Neural cell (in vitro differentiated cells): ENCODE measurements at regions not wholly inside any gene's neighbourhood (a gene's known extent, or its start where the extent isn't known, plus 50 kb on each side); places are given as distances from the start of the nearest gene placed in this dataset.

Source experiments
- H2AFZ ChIP-seq: fragments of 200-600, 300-800 bp; sonication (generic), shearing (Covaris generic); 2 replicates; pipeline ENCODE4 v1.6.0; 2014; ENCODE audit warnings: low read depth, mild to moderate bottlenecking, antibody characterized with exemption, low read length, moderate library complexity
- H3F3A ChIP-seq: fragments of 200-600 bp; shearing (Covaris generic); 2 replicates; pipeline ENCODE4 v1.6.1; 2016; ENCODE audit warnings: mild to moderate bottlenecking, moderate library complexity, mixed read lengths, antibody characterized with exemption, low read length; ENCODE audit not compliant: insufficient read depth, poor library complexity, severe bottlenecking
- H3K27ac ChIP-seq: fragments of 200-600, 300-800 bp; sonication (generic), shearing (Covaris generic); 2 replicates; pipeline ENCODE4 v1.5.1; 2014; ENCODE audit warnings: mild to moderate bottlenecking, low read length, moderate library complexity
- H3K27me3 ChIP-seq: fragments of 300-800, 200-600 bp; sonication (generic), shearing (Covaris generic); 2 replicates; pipeline ENCODE4 v1.6.0; 2014; ENCODE audit warnings: mild to moderate bottlenecking, low read depth, low read length, moderate library complexity; ENCODE audit not compliant: insufficient read depth
- H3K36me3 ChIP-seq: fragments of 300-800, 200-600 bp; sonication (generic), shearing (Covaris generic); 2 replicates; pipeline ENCODE4 v1.5.1; 2014; ENCODE audit warnings: mild to moderate bottlenecking, antibody characterized with exemption, low read length, moderate library complexity; ENCODE audit not compliant: insufficient read depth
- H3K4me2 ChIP-seq: fragments of 300-800, 200-600 bp; sonication (generic), shearing (Covaris generic); 2 replicates; pipeline ENCODE4 v1.6.0; 2014; ENCODE audit warnings: mild to moderate bottlenecking, low read length
- H3K4me3 ChIP-seq: fragments of 300-800, 200-600 bp; sonication (generic), shearing (Covaris generic); 2 replicates; pipeline ENCODE4 v1.5.1; 2014; ENCODE audit warnings: mild to moderate bottlenecking, low read length, moderate library complexity
- H3K79me2 ChIP-seq: fragments of 200-600 bp; shearing (Covaris generic); replicated peaks from 2 replicates; pipeline ENCODE4 v1.6.0; 2014; ENCODE audit warnings: mild to moderate bottlenecking, low read length, moderate library complexity; ENCODE audit not compliant: insufficient read depth
- H3K9ac ChIP-seq: fragments of 300-800, 200-600 bp; sonication (generic), shearing (Covaris generic); 2 replicates; pipeline ENCODE4 v1.6.1; 2016; ENCODE audit warnings: mild to moderate bottlenecking, low read length, mixed read lengths
- H3K9me2 ChIP-seq: fragments of 200-600 bp; shearing (Covaris generic); 2 replicates; pipeline ENCODE4 v1.6.1; 2016; ENCODE audit warnings: mild to moderate bottlenecking, low read length, mixed read lengths; ENCODE audit not compliant: insufficient read depth
- H3K9me3 ChIP-seq: fragments of 200-600, 300-800 bp; sonication (generic), shearing (Covaris generic); 2 replicates; pipeline ENCODE4 v1.6.1; 2016; ENCODE audit warnings: mild to moderate bottlenecking, mixed run types, low read length, moderate library complexity, mixed read lengths
- H4K20me1 ChIP-seq: fragments of 200-600 bp; shearing (Covaris generic); 2 replicates; pipeline ENCODE4 v1.6.1; 2016; ENCODE audit warnings: mild to moderate bottlenecking, mixed run types; ENCODE audit not compliant: insufficient read depth
- CTCF ChIP-seq: fragments of 450-650 bp; IDR thresholded peaks from 2 replicates; pipeline ENCODE4 v1.5.1; 2014; ENCODE audit warnings: antibody characterized with exemption, mild to moderate bottlenecking, moderate library complexity; ENCODE audit not compliant: poor library complexity, severe bottlenecking
- EP300 ChIP-seq: fragments of 450-650 bp; conservative IDR thresholded peaks from 2 replicates; pipeline ENCODE4 v1.6.1; 2014; ENCODE audit warnings: antibody characterized with exemption, mild to moderate bottlenecking, moderate library complexity; ENCODE audit not compliant: poor library complexity, severe bottlenecking
- EZH2 ChIP-seq: fragments of 200-600, 300-800 bp; shearing (Covaris generic), sonication (generic); IDR thresholded peaks from 2 replicates; pipeline ENCODE4 v1.6.1; 2014; ENCODE audit warnings: antibody characterized with exemption, low read length, borderline replicate concordance, mild to moderate bottlenecking; ENCODE audit not compliant: insufficient read depth, poor library complexity, severe bottlenecking
- MXI1 ChIP-seq: fragments of 450-650 bp; conservative IDR thresholded peaks from 2 replicates; pipeline ENCODE4 v1.6.1; 2014; ENCODE audit warnings: antibody characterized with exemption, mild to moderate bottlenecking; ENCODE audit not compliant: poor library complexity, severe bottlenecking
- POLR2AphosphoS5 ChIP-seq: IDR thresholded peaks from 2 replicates; pipeline ENCODE4 v1.6.1; 2012
- RAD21 ChIP-seq: fragments of 450-650 bp; conservative IDR thresholded peaks from 2 replicates; pipeline ENCODE4 v1.6.1; 2014; ENCODE audit warnings: antibody characterized with exemption, mild to moderate bottlenecking, moderate library complexity
- REST ChIP-seq: IDR thresholded peaks from 2 replicates; pipeline ENCODE4 v1.6.1; 2012; ENCODE audit warnings: borderline replicate concordance
- SMC3 ChIP-seq: fragments of 450-650 bp; conservative IDR thresholded peaks from 2 replicates; pipeline ENCODE4 v1.6.1; 2014; ENCODE audit warnings: antibody characterized with exemption, mild to moderate bottlenecking, moderate library complexity; ENCODE audit not compliant: poor library complexity
- TAF1 ChIP-seq: IDR thresholded peaks from 2 replicates; pipeline ENCODE4 v1.6.1; 2012; ENCODE audit warnings: low read depth

- Histone ChIP-seq H3K36me3 (no peaks in the 10 kb centered on the region), H3F3A (no peaks in the 10 kb centered on the region), H3K9me3 (no peaks in the 10 kb centered on the region), H3K9ac (no peak overlapping the region), H3K79me2 (no peaks in the 10 kb centered on the region), H4K20me1 (no peaks in the 10 kb centered on the region), H3K27me3 (no peaks in the 10 kb centered on the region), H3K9me2 (no peaks in the 10 kb centered on the region), H2AFZ (no peak overlapping the region), H3K4me3 (no peak overlapping the region), H3K4me2 (no peak overlapping the region), H3K27ac (no peak overlapping the region)
- TF ChIP-seq REST: no peak
- no peak for TF ChIP-seq RAD21
- no peak for TF ChIP-seq MXI1
- no peak for TF ChIP-seq POLR2AphosphoS5
- TF ChIP-seq EZH2: no peak
- no peak for TF ChIP-seq EP300
- no peak for TF ChIP-seq CTCF
- TF ChIP-seq TAF1: no peak
These were observed 206.4 kb upstream of the IL12B start for GRCh38 chr5:159536646-159537045.

GRCh38 chr5:159539678-159540077, 209.4 kb upstream of the IL12B start:
- Histone ChIP-seq H2AFZ (no peak overlapping the region), H3K79me2 (no peaks in the 10 kb centered on the region), H3K27ac (no peak overlapping the region), H3K9ac (no peak overlapping the region), H3K27me3 (no peaks in the 10 kb centered on the region), H3K9me3 (no peaks in the 10 kb centered on the region), H3F3A (no peaks in the 10 kb centered on the region), H3K9me2 (no peaks in the 10 kb centered on the region), H3K4me3 (no peak overlapping the region), H3K4me2 (no peak overlapping the region), H3K36me3 (no peaks in the 10 kb centered on the region), H4K20me1 (no peaks in the 10 kb centered on the region)
- TF ChIP-seq TAF1 (no peak), REST (no peak), SMC3 (no peak), MXI1 (no peak), RAD21 (no peak), EP300 (no peak), CTCF (no peak), POLR2AphosphoS5 (no peak), EZH2 (no peak)
